Left forelimb (tissue), 1 donor: ENCODE measurements at regions not wholly inside any gene's neighbourhood (a gene's known extent, or its start where the extent isn't known, plus 50 kb on each side); places are given as distances from the start of the nearest gene placed in this dataset.

Source experiments
- DNase-seq: peaks from one replicate; pipeline ENCODE4 v3.0.0-alpha.2; 2018; ENCODE audit warnings: low spot score

- DNase-seq: no peak
Observed at GRCh38 chr3:168844894-168845482, 749.3 kb upstream of the GOLIM4 start.

GRCh38 chr3:168844472-168844871 lies 748.7 kb upstream of the GOLIM4 start:
- no peak for DNase-seq

GRCh38 chr3:168843481-168843880 lies 747.8 kb upstream of the GOLIM4 start:
- no peak for DNase-seq

DNA sequence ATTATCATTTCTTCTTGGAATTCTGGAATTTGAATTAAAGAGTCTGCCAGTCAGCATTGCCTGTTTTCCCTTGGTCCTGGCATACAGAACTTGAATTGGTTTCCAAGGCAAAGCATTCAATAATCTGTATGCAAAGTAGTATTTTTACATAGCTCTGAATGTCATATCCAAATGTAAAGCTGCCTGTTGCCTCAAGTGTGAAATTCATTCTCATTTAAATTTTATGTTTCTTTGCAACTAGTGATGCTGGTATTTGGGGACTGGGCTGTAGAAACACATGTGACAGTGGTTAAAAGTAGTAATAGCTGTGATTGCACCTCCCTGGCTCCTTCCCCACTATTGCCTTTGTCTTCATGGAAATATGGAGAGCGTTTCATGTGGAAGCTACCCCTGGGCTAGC lies 743.9 kb upstream of the GOLIM4 start:
- DNase-seq: no peak

DNA sequence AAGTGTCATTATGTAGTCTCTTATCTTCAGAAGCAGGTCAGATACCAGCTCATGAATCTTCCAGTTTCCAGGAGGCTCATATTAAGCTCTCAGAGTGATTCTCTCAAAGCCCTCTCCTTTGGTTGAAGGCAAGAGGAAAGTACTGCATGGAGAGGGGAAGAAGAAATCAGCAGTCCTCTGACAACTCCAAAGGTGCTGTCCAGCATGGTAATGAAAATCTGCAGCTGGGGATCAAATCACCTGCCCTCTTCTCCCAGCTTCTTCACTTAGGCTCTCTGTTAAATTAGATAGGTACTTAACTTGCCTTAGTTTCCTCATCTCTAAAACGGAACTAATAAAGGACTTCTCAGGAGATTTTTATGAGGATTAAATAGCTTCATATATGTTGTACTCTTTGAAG lies 738.8 kb upstream of the GOLIM4 start:
- DNase-seq: no peak

GRCh38 chr3:168828943-168829342 lies 733.2 kb upstream of the GOLIM4 start:
- DNase-seq: no peak

DNA sequence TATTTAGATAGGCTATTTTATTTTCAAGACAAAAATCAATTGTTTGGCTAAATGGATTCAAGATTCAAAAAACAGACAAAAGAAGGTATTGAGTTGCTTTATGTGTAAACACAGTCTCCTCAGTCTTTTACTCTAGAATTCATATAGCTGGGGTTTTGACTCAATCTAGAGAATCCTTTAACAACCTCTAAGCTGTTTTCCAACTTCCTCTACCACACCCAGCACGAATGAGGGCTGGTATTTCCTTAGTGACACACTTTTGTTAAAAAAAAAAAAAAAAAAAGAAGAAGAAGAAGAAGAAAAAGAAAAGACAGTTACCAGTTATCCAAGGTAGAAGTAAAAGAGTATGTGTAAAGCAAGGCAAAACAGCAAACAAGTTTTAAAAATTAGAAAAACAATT lies 732.8 kb upstream of the GOLIM4 start:
- DNase-seq: no peak

- no peak for DNase-seq
Observed at GRCh38 chr3:168828014-168828413, 732.3 kb upstream of the GOLIM4 start.

DNA sequence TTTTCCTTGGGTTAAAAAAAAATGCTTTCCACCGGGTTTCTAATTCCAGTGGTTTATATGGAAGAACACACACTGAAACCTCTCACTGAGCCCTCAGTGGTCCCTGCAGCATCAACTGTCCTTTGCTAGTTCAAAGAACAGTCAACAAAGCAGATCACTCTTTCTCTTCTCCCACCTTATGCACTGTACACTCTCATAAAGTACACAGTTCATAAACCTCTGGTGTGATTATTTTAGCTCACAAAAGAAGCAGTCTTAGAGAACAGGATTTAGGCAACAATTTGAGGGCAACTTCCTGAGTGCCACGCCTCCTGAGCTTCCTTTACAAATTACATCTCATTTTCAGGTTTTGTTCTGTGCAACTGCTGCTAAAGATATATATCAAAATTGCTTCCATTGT lies 728.4 kb upstream of the GOLIM4 start:
- DNase-seq: no peak

- DNase-seq: no peak
Observed at GRCh38 chr3:168823466-168823865, 727.7 kb upstream of the GOLIM4 start.

GRCh38 chr3:168820810-168821415 lies 725.2 kb upstream of the GOLIM4 start:
- no peak for DNase-seq

DNA sequence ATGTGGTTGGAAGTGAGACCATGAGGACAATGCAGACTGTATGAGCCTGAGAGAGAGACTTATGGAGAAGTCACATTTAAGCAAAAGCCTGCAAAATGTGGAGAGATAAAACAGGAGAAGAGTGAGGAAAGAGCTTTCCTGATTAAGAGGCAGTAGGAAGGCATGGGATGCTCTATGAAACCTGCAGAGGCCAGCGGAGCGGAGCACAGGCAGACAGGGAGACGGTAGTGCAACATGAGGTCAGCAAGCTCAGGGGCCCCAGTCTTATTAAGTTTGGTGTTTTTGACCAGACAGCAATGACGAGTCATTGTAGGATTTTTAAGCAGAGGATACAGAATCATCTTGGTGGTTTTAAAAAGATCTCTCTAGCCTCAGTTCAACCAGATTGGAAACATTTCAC lies 721.5 kb upstream of the GOLIM4 start:
- DNase-seq: no peak

DNA sequence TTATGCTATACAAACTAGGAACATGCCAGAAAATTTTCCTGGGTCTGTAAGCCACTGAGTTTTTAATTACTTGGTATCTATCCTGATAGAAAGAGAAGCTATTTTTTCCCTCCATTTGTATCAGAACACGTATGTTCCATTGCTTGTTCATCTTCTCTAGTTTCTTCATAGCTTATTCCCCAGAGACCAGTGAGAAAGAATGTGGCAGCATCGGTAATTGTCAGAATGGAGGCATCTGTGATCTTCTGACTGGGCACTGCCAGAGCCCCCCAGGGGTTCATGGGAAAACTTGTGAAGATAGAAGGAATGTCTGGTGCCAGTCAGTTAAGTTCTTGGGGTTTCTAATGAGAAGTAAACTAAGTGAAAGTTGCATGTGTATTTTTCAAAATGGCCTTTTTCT lies 720.2 kb upstream of the GOLIM4 start:
- no peak for DNase-seq

DNA sequence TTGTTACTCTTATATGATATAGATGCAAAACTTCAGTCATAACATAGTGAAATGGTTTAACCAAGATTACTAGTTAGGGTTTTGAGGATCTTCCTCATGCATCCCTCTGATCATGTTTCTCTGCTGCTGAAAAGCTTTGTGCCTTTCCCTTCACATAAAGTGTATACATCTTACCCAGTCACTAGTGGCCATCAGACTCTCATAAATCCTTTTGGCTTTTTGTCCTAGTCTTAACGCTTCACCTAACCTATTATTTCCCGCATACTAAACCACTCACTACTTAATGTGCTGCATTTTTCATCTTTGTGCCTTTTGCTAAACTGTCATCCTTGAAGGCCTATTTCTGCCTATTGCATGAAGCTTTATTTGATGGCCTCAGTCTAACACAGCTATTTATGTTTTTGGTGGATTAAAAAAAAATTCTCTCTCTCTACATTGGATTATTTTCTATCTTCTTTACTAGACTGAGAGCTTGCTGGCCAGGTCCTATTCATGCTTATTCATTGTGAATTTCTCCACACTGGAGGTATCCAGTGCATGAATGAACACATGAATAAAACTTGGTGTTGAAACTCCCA lies 717.6 kb upstream of the GOLIM4 start:
- no peak for DNase-seq

GRCh38 chr3:168812234-168812633 lies 716.5 kb upstream of the GOLIM4 start:
- DNase-seq: no peak

GRCh38 chr3:168808596-168808995 lies 712.9 kb upstream of the GOLIM4 start:
- DNase-seq: no peak

DNA sequence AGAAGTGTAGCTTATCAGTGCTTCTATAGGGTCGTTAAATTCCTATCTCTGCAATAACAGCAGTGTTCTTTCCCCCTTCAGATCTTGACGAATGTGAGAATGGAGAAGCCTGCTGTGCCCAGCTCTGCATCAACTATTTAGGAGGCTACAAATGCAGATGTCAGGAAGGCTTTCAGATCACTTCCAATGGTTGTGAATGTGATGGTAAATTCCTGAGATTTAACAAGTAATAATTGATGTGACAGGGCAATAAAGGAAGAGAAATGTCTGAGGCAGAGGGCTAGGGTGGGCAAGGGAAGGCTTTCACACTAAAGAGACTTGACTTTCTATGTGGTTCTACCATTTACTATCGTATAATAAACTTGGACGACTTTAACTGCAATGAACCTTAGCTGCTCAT lies 711.7 kb upstream of the GOLIM4 start:
- DNase-seq: no peak

GRCh38 chr3:168806871-168807270 lies 711.1 kb upstream of the GOLIM4 start:
- no peak for DNase-seq

DNA sequence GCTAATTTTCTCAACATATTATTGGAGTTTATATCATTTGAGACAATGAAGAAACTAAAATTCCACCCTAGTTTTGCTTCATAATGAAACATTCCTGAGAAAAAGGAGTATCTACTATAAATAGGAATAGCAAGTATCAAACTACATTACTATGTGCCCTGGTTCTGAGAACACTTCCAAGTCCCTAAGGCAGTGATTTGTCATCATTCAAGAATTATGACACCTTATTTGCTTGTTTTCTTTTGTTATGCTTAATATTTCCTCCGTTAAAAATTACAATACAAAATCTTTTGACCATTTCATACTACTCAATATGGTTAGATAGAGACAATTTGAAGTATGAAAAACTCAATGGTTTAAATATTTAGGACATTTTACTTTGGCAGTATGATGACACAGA lies 707.8 kb upstream of the GOLIM4 start:
- no peak for DNase-seq

DNA sequence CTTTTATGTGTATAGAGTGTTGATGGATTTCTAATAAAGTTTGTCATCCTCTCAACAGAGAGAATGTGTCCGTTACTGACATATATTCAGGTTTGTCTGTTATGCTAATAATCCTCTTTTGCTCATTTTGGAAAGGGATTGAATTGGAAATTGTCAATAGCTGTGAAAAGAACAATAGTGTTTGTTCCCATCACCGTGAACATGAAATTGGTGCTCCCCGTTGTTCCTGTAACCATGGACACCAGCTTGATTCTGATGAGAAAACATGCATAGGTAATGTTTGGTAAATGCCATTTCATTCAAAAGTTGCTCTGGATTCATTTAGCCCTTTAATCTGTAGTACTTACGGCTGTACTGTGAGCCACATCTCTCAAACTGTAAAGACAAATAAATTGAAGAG lies 707.0 kb upstream of the GOLIM4 start:
- DNase-seq: no peak

- DNase-seq: no peak
Observed at GRCh38 chr3:168801794-168802193, 706.1 kb upstream of the GOLIM4 start.

DNA sequence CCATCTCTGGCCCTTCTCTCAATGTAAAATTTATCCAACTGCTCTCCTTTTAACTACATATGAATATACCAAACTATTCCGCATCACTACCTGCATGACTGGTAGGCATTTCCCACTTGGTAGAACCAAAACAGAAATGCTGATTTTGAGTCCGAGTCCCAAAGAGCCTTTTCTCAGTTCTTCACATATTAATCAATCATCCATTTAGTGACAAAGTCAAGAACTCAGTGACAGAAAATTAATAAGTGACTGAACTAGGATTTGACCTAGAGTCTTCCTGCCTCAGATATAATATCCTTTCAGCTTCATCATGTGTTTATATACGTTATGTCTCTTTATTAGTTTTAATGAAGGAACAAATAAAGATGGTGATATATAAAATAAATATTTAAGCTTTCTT lies 700.6 kb upstream of the GOLIM4 start:
- no peak for DNase-seq

GRCh38 chr3:168794427-168794826 lies 698.7 kb upstream of the GOLIM4 start:
- DNase-seq: no peak

DNA sequence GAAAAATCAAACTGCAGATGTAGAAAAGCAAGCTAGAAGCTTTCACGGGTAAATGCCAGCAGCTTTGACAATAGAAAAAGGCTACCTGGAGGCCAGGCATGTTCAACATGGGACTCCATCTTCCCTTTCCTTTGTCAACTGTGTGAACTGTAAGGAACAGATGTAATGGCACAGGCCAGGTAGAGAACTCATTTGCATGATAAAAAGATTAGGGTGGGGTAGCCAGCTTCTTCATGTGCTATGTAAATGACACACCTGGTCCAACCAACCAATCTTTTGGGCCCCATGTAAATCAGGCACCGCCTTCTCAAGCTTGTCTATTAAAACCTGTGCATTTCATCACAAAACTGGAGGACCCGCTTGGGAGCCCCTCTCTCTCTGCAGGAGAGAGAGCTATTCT lies 686.5 kb upstream of the GOLIM4 start:
- no peak for DNase-seq
